NCI-H2227 (cell line): ENCODE measurements at regions not wholly inside any gene's neighbourhood (a gene's known extent, or its start where the extent isn't known, plus 50 kb on each side); places are given as distances from the start of the nearest gene placed in this dataset.
"Not testable (repeated sequence)": the region's sequence is repeated elsewhere in the genome, so short reads cannot be mapped to it uniquely, and the experiment has no call there.

Experiments
- DNase-seq: peaks from one replicate; lab custom pipeline; 2025; ENCODE audit not compliant: unreplicated experiment; lab: John Stamatoyannopoulos, UW

- DNase-seq: peak; percentile 93
These were observed 554.5 kb downstream of the STK39 start for GRCh38 chr2:167692936-167693335.

- no peak for DNase-seq
These were observed 555.2 kb downstream of the STK39 start for GRCh38 chr2:167692191-167692590.

- no peak for DNase-seq
These were observed 558.0 kb downstream of the STK39 start for GRCh38 chr2:167689444-167689843.

GRCh38 chr2:167686691-167687090 is 560.7 kb downstream of the STK39 start:
- peak; percentile 64 for DNase-seq

- no peak for DNase-seq
These were observed 566.0 kb downstream of the STK39 start for GRCh38 chr2:167681234-167682015.

- DNase-seq: no peak
These were observed 569.2 kb downstream of the STK39 start for GRCh38 chr2:167678158-167678557.

- DNase-seq: no peak
These were observed 571.5 kb downstream of the STK39 start for GRCh38 chr2:167675906-167676305.

GRCh38 chr2:167670588-167670987 is 576.8 kb downstream of the STK39 start:
- no peak for DNase-seq

- DNase-seq: no peak
These were observed 594.3 kb downstream of the STK39 start for GRCh38 chr2:167653131-167653530.

GRCh38 chr2:167652401-167652800 is 595.0 kb downstream of the STK39 start:
- DNase-seq: no peak

GRCh38 chr2:167651406-167652151 is 595.8 kb downstream of the STK39 start:
- no peak for DNase-seq

GRCh38 chr2:167646557-167646956 is 600.8 kb downstream of the STK39 start:
- DNase-seq: no peak

GRCh38 chr2:167640096-167640495 is 607.3 kb downstream of the STK39 start:
- no peak for DNase-seq

GRCh38 chr2:167637741-167638140 is 609.7 kb downstream of the STK39 start:
- DNase-seq: no peak

GRCh38 chr2:167632271-167632670 is 615.1 kb downstream of the STK39 start:
- DNase-seq: not testable (repeated sequence)

- DNase-seq: no peak
These were observed 620.4 kb downstream of the STK39 start for GRCh38 chr2:167626961-167627360.

GRCh38 chr2:167626301-167626700 is 621.1 kb downstream of the STK39 start:
- DNase-seq: no peak

GRCh38 chr2:167616997-167617396 is 630.4 kb downstream of the STK39 start:
- DNase-seq: no peak

- DNase-seq: no peak
These were observed 633.9 kb downstream of the STK39 start for GRCh38 chr2:167613471-167613870.

GRCh38 chr2:167608487-167608886 is 638.9 kb downstream of the STK39 start:
- no peak for DNase-seq

GRCh38 chr2:167607731-167608130 is 639.7 kb downstream of the STK39 start:
- DNase-seq: no peak

- no peak for DNase-seq
These were observed 640.2 kb downstream of the STK39 start for GRCh38 chr2:167607211-167607610.
